NCI-H1092 (cell line): ENCODE measurements at regions not wholly inside any gene's neighbourhood (a gene's known extent, or its start where the extent isn't known, plus 50 kb on each side); places are given as distances from the start of the nearest gene placed in this dataset.

ENCODE experiments used
- DNase-seq: peaks from one replicate; lab custom pipeline; 2025; lab: John Stamatoyannopoulos, UW

DNA sequence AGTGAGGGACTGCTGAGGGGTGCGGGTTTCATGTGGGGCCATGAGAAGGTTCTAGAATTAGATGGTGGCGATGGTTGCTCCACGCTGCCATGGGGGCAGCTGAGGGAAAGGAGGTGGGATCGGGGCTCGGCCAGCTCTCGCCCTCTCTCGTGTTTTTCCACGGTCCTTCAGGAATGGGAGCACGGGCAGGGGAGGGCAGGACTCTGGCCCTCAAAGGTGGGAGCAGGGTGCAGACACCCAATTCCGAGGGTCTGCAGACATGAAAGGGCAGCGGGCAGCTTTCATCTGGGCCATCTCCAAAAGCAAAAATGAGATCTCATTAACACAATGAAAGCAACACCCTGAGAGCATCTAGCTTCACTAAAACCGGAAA lies 53.4 kb upstream of the SALL3 start:
- DNase-seq, result no peak

DNA sequence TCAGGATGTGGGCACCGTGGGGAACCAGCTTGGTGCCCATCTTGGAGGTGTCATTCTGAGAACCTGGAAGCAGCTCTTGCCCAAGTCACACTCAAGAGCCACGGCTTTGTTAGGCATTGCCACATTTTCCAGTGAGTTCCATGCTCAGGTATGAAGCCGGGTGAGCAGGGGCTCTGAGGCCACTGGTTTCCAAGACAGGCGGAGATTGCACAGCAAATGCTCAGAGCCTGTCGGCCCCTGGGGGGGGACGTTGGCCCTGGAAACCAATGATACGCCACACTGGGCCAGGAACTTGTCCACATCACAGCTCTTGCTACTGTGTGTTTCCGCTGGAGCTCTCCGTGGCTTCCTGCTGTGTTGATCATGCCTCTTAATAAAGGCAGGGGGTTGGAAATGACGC lies 52.5 kb upstream of the SALL3 start:
- no peak for DNase-seq

DNA sequence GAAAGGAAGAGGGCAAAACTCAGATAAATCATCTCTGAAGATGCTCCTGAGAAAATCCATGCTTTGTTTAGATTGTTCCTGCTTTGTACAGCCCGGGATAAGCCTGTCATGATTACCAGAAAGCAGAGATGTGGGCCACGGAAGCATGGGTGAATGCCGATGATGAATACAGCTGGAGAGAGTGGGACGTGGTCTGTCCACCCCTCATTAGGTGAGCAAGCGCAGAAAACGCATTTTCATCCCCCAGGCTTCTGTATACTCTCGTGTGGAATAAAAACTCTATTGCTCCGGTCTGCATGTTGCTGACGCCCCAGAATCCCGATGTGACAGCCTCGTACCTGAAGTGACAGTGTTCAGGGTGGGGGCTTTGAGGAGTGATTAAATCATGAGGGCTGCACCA lies 52.0 kb upstream of the SALL3 start:
- no peak for DNase-seq

DNA sequence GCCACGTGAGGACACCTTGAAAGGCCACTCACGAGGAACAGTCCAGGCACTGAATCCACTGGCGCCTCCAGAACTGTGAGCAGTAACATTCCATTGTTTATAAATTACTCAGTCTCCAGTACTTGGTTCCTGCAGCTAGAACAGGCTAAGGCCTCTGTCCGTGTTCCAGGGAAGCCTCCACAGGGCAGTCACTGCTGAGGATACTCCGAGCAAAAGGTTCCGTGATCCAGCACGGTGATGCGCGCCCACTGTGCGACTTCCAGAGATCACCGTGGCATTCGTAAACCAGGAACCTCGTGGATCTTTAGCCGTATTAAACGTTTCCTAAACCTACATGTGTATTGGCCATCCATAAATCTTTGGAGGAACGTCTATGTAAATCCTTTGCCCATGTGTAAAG lies 51.5 kb upstream of the SALL3 start:
- no peak for DNase-seq

DNA sequence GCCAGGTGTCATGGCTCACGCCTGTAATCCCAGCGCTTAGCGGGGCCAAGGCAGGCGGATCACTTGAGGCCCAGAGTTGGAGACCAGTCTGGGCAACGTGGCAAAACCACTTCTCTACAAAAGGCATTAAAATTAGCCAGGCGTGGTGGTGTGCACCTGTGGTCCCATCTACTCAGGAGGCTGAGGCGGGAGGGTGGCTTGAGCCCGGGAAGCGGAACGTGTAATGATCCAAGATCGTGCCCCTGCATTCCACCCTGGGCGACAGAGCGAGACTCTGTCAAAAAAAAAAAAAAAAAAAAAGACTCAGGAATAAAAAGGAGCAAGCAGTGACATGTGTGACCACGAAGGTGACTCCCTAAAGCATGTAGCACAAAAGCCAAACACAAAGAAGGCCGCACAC lies 50.1 kb upstream of the SALL3 start:
- DNase-seq, result no peak
